ENCODE measurements at regions not wholly inside any gene's neighbourhood (a gene's known extent, or its start where the extent isn't known, plus 50 kb on each side); places are given as distances from the start of the nearest gene placed in this dataset.

DNA sequence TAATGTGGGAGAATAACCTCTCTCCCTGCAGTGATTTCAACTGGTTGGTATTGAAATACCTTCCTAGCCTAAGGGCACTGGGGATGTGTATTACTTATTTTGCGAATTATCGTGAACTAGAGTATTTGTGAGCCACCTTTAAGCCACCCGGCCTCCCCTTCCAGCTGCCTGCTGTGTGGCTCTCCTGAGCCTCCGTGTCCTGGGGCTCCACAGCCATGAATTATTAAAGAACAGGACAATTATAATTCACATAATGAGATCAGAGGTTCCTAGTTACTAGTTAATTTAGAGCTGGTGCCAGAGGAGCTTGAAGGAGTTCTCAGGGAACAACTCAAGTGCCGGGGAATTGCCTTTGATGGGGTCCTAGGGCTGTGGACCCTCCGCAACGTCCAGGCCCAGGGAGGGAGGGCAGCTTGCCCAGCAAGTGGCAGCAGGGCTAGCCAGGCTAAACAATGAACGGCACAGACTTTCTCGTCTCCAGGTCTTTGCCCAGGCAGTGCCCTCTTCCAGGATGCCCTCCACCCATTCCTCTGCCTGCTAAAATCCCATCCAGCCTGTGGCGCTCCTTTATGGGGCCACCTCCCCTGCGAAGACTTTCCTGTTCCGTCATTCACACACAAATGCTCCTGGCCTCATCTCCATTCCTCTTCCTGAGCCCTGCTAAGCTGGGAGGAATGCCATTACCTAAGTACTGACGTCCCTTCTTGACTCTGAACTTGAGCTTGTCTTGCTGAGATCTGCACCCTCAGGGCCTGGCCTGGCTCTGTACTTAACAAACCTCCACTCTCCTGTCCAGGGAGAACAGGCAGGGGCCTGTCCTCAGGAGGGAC, 91.5 kb downstream of the RTL6 start:
- no peak for DNase-seq (ENCODE audit: low read depth)
- no peak for TF ChIP-seq CTCF (IDR thresholded peaks at IDR 0.05; ENCODE audit: insufficient read depth, low read depth, low read length, missing control alignments)
- no peak overlapping the region for H3K4me3 ChIP-seq (ENCODE audit: low read depth, low read length)

GRCh38 chr22:44405661-44406060, 92.4 kb downstream of the RTL6 start:
- TF ChIP-seq CTCF (IDR thresholded peaks at IDR 0.05; ENCODE audit: insufficient read depth, low read depth, low read length, missing control alignments), result no peak
- no peak for DNase-seq (ENCODE audit: low read depth)
- H3K4me3 ChIP-seq (ENCODE audit: low read depth, low read length), result no peak overlapping the region

DNA sequence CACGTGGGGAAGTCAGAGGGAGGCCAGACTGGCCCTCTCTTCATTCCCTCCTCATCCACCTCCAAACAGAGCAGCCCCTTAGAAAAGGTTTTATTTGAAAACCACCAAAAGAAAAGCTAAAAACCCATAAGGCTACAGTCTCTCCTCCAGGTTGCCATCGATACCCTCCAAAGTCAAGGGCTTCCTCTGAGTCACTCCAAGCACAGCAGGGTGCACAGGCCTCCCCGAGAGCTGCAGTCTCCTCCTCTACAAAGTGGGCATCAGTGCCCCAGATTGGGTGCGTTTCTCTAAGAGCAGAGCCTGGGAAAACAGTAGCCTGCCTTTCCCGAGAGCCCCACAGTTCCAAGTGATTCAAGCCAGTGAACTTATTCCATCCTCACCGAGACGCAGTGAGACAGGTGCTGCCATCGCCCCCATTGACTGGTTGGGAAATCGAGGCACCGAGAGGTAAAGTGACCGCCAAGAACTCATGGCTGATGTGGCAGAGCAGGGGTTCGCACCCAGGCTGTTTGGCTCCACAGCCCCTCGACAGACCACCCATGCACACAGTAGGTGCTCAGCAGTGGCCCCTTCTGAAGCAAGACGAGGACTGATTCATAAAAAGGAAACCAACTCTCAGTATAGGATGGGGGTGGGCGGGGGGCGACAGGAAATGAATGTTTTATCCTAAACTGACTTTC, 91.7 kb upstream of the SHISAL1 start:
- no peak overlapping the region for H3K4me3 ChIP-seq (ENCODE audit: low read depth, low read length)
- no peak for TF ChIP-seq CTCF (IDR thresholded peaks at IDR 0.05; ENCODE audit: insufficient read depth, low read depth, low read length, missing control alignments)
- DNase-seq (ENCODE audit: low read depth), result no peak

DNA sequence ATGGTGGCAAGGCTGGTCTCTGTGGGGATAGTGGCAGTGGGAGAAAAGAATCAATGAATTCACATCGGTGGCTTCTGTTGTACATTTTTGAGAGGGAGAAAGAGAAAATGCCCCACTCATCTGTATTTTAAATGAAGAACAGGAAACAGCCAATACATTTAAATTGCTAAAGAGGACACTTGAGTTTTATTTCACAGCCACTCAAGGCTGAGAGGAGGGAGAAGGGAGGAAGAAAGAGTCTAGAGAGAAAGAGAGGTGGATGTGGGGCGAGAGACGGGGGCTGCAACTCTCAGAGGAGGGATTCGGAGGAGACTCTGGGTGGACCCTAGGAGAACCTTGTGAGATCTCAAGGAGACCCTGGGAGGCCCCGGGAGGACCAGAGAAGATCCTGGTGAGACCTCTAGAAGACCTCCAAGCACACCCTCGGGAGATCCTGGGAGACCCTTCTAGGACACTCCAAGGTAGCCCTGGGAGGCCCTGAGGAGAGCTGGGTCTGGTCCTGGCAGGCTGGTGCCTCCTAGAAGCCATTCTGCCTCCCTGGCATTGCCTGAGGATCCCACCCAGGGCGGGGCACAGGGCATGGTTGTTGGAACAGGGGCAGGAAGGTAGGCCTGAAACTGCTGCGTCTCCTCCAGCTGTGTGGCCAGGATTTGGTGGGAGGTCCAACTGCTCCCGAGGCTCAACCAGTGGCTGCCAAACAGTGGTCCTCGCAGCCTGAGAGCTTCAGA, 91.0 kb upstream of the SHISAL1 start:
- no peak overlapping the region for H3K4me3 ChIP-seq (ENCODE audit: low read depth, low read length)
- DNase-seq (ENCODE audit: low read depth), result no peak
- TF ChIP-seq CTCF (IDR thresholded peaks at IDR 0.05; ENCODE audit: insufficient read depth, low read depth, low read length, missing control alignments), result no peak

GRCh38 chr22:44403166-44403565, 90.4 kb upstream of the SHISAL1 start:
- TF ChIP-seq CTCF (IDR thresholded peaks at IDR 0.05; ENCODE audit: insufficient read depth, low read depth, low read length, missing control alignments), result no peak
- DNase-seq (ENCODE audit: low read depth), result no peak
- H3K4me3 ChIP-seq (ENCODE audit: low read depth, low read length), result no peak overlapping the region

- no peak for DNase-seq (ENCODE audit: low read depth)
- no peak for TF ChIP-seq CTCF (IDR thresholded peaks at IDR 0.05; ENCODE audit: insufficient read depth, low read depth, low read length, missing control alignments)
- H3K4me3 ChIP-seq (ENCODE audit: low read depth, low read length), result no peak overlapping the region
Observed at GRCh38 chr22:44402196-44403111, 89.7 kb upstream of the SHISAL1 start.

Measured in GM12865 (cell line).